ENCODE measurements at regions not wholly inside any gene's neighbourhood (a gene's known extent, or its start where the extent isn't known, plus 50 kb on each side); places are given as distances from the start of the nearest gene placed in this dataset.

- H3K4me3 ChIP-seq (ENCODE audit: low read depth, low read length) = no peak overlapping the region
- TF ChIP-seq CTCF (IDR thresholded peaks at IDR 0.05; ENCODE audit: low read depth, low read length, missing control alignments) = no peak
- DNase-seq (ENCODE audit: low read depth) = no peak
These were observed 756.1 kb upstream of the PCDH9 start for GRCh38 chr13:67986234-67986633.

GRCh38 chr13:67977066-67977465, 746.9 kb upstream of the PCDH9 start:
- TF ChIP-seq CTCF (IDR thresholded peaks at IDR 0.05; ENCODE audit: low read depth, low read length, missing control alignments) = no peak

GRCh38 chr13:67971291-67971690, 741.2 kb upstream of the PCDH9 start:
- no peak for TF ChIP-seq CTCF (IDR thresholded peaks at IDR 0.05; ENCODE audit: low read depth, low read length, missing control alignments)
- no peak overlapping the region for H3K4me3 ChIP-seq (ENCODE audit: low read depth, low read length)
- no peak for DNase-seq (ENCODE audit: low read depth)

More at GRCh38 chr13:67977066-67977465, 746.9 kb upstream of the PCDH9 start:
- DNase-seq (ENCODE audit: low read depth) = no peak
- no peak overlapping the region for H3K4me3 ChIP-seq (ENCODE audit: low read depth, low read length)

GRCh38 chr13:67967031-67967430, 736.9 kb upstream of the PCDH9 start:
- DNase-seq (ENCODE audit: low read depth) = no peak
- no peak for TF ChIP-seq CTCF (IDR thresholded peaks at IDR 0.05; ENCODE audit: low read depth, low read length, missing control alignments)
- no peak overlapping the region for H3K4me3 ChIP-seq (ENCODE audit: low read depth, low read length)

- H3K4me3 ChIP-seq (ENCODE audit: low read depth, low read length) = no peak overlapping the region
- TF ChIP-seq CTCF (IDR thresholded peaks at IDR 0.05; ENCODE audit: low read depth, low read length, missing control alignments) = no peak
- DNase-seq (ENCODE audit: low read depth) = no peak
These were observed 735.9 kb upstream of the PCDH9 start for GRCh38 chr13:67966065-67966464.

GRCh38 chr13:67964986-67965385, 734.9 kb upstream of the PCDH9 start:
- no peak overlapping the region for H3K4me3 ChIP-seq (ENCODE audit: low read depth, low read length)
- TF ChIP-seq CTCF (IDR thresholded peaks at IDR 0.05; ENCODE audit: low read depth, low read length, missing control alignments) = no peak
- no peak for DNase-seq (ENCODE audit: low read depth)

GRCh38 chr13:67964091-67964490, 734.0 kb upstream of the PCDH9 start:
- H3K4me3 ChIP-seq (ENCODE audit: low read depth, low read length) = no peak overlapping the region
- no peak for TF ChIP-seq CTCF (IDR thresholded peaks at IDR 0.05; ENCODE audit: low read depth, low read length, missing control alignments)
- DNase-seq (ENCODE audit: low read depth) = no peak

Data from GM12864 (cell line).